ENCODE measurements at regions not wholly inside any gene's neighbourhood (a gene's known extent, or its start where the extent isn't known, plus 50 kb on each side); places are given as distances from the start of the nearest gene placed in this dataset.

DNA sequence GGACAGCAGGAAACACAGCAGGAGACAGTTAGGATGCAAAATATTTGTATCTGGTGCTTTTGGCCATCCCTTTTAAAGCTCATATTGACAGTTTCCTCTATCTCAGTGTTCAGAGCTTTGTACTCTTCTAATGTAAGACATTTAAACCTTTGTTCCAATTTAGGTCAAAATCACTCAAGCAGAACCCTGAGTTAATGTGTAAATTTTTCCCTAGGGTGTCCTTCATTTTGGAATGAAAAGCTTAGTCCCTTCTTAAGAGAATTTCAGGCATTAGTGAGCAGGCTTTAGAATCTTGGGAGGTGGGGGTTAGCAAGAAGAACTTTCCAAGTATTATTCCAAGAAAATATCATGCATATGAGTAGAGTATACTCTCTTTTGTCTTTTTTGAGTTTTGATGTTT is 188.7 kb downstream of the GBA3 start:
- TF ChIP-seq, protein P1, sequence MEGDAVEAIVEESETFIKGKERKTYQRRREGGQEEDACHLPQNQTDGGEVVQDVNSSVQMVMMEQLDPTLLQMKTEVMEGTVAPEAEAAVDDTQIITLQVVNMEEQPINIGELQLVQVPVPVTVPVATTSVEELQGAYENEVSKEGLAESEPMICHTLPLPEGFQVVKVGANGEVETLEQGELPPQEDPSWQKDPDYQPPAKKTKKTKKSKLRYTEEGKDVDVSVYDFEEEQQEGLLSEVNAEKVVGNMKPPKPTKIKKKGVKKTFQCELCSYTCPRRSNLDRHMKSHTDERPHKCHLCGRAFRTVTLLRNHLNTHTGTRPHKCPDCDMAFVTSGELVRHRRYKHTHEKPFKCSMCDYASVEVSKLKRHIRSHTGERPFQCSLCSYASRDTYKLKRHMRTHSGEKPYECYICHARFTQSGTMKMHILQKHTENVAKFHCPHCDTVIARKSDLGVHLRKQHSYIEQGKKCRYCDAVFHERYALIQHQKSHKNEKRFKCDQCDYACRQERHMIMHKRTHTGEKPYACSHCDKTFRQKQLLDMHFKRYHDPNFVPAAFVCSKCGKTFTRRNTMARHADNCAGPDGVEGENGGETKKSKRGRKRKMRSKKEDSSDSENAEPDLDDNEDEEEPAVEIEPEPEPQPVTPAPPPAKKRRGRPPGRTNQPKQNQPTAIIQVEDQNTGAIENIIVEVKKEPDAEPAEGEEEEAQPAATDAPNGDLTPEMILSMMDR (IDR thresholded peaks at IDR 0.05; ENCODE audit: low read length): no peak
- TF ChIP-seq EZH2phosphoT487 (IDR thresholded peaks at IDR 0.05; ENCODE audit: low read length): no peak
- TF ChIP-seq EZH2 (optimal IDR thresholded peaks at IDR 0.05; ENCODE audit: low read depth, low read length): no peak
